HUES6 (cell line): ENCODE measurements at regions not wholly inside any gene's neighbourhood (a gene's known extent, or its start where the extent isn't known, plus 50 kb on each side); places are given as distances from the start of the nearest gene placed in this dataset.

Source experiments
- H3K27ac ChIP-seq: 2 replicates; pipeline ENCODE4 v1.7.0; 2013; ENCODE audit warnings: low read depth, mild to moderate bottlenecking, low read length, inconsistent platforms
- H3K27me3 ChIP-seq: 2 replicates; pipeline ENCODE4 v1.6.1; 2013; ENCODE audit warnings: low read length; ENCODE audit not compliant: control insufficient read depth, insufficient read depth
- H3K36me3 ChIP-seq: 2 replicates; pipeline ENCODE4 v1.6.1; 2013; ENCODE audit warnings: low read length; ENCODE audit not compliant: control insufficient read depth, insufficient read depth
- H3K4me1 ChIP-seq: 2 replicates; pipeline ENCODE4 v1.6.1; 2013; ENCODE audit warnings: low read length; ENCODE audit not compliant: control insufficient read depth, insufficient read depth
- H3K4me3 ChIP-seq: 2 replicates; pipeline ENCODE4 v1.5.1; 2013; ENCODE audit warnings: low read depth, low read length
- H3K9ac ChIP-seq: one replicate; pipeline ENCODE4 v1.6.1; 2013; ENCODE audit warnings: mild to moderate bottlenecking, low read length
- H3K9me3 ChIP-seq: 2 replicates; pipeline ENCODE4 v1.6.1; 2013; ENCODE audit warnings: low read depth, low read length; ENCODE audit not compliant: control insufficient read depth, insufficient read depth

- H3K9ac ChIP-seq, result no peak overlapping the region
- H3K9me3 ChIP-seq, result no peaks in the 10 kb centered on the region; the same call in 1 of the 2 replicates
- peaks cover 8% of the 10 kb centered on the region for H3K4me1 ChIP-seq
- H3K27ac ChIP-seq, result no peak overlapping the region
- H3K4me3 ChIP-seq, result no peak overlapping the region
- H3K36me3 ChIP-seq, result no peaks in the 10 kb centered on the region
- H3K27me3 ChIP-seq, result no peaks in the 10 kb centered on the region
These were observed 1026.6 kb downstream of the BRD1 start for GRCh38 chr22:48800886-48801607.

- Histone ChIP-seq H3K27me3 (no peaks in the 10 kb centered on the region), H3K4me3 (no peak overlapping the region), H3K9me3 (no peaks in the 10 kb centered on the region; the same call in 1 of the 2 replicates), H3K9ac (no peak overlapping the region), H3K4me1 (peaks cover 10% of the 10 kb centered on the region), H3K27ac (no peak overlapping the region), H3K36me3 (no peaks in the 10 kb centered on the region)
These were observed 1027.4 kb downstream of the BRD1 start for GRCh38 chr22:48800036-48800885.

GRCh38 chr22:48799227-48799970, 1028.3 kb downstream of the BRD1 start:
- H3K4me3 ChIP-seq, result no peak overlapping the region
- H3K27ac ChIP-seq, result no peak overlapping the region
- peaks cover 10% of the 10 kb centered on the region for H3K4me1 ChIP-seq
- H3K27me3 ChIP-seq, result no peaks in the 10 kb centered on the region
- no peak overlapping the region for H3K9ac ChIP-seq
- H3K9me3 ChIP-seq, result no peaks in the 10 kb centered on the region; the same call in 1 of the 2 replicates
- H3K36me3 ChIP-seq, result no peaks in the 10 kb centered on the region

GRCh38 chr22:48798281-48799226, 1029.1 kb downstream of the BRD1 start:
- no peak overlapping the region for H3K27ac ChIP-seq
- H3K36me3 ChIP-seq, result no peaks in the 10 kb centered on the region
- H3K9ac ChIP-seq, result no peak overlapping the region
- H3K4me1 ChIP-seq, result peaks cover 10% of the 10 kb centered on the region
- H3K27me3 ChIP-seq, result no peaks in the 10 kb centered on the region
- peaks cover 4% of the 10 kb centered on the region; the same call in 1 of the 2 replicates for H3K9me3 ChIP-seq
- H3K4me3 ChIP-seq, result no peak overlapping the region

- no peak overlapping the region for H3K27ac ChIP-seq
- H3K27me3 ChIP-seq, result no peaks in the 10 kb centered on the region
- H3K36me3 ChIP-seq, result no peaks in the 10 kb centered on the region
- H3K4me1 ChIP-seq, result peaks cover 10% of the 10 kb centered on the region
- no peak overlapping the region for H3K4me3 ChIP-seq
- peaks cover 6% of the 10 kb centered on the region for H3K9me3 ChIP-seq
- no peak overlapping the region for H3K9ac ChIP-seq
These were observed 1029.9 kb downstream of the BRD1 start for GRCh38 chr22:48797731-48798130.

- Histone ChIP-seq H3K36me3 (no peaks in the 10 kb centered on the region), H3K9ac (peak overlapping the region; percentile 50), H3K27me3 (no peaks in the 10 kb centered on the region), H3K27ac (peak overlapping the region; percentile 40; the same call in 1 of the 2 replicates), H3K9me3 (peaks cover 13% of the 10 kb centered on the region), H3K4me1 (peaks cover 10% of the 10 kb centered on the region), H3K4me3 (no peak overlapping the region)
These were observed 1031.2 kb downstream of the BRD1 start for GRCh38 chr22:48796310-48797015.

- peaks cover 10% of the 10 kb centered on the region for H3K4me1 ChIP-seq
- H3K4me3 ChIP-seq, result no peak overlapping the region
- peak overlapping the region; percentile 40; the same call in 1 of the 2 replicates for H3K27ac ChIP-seq
- no peaks in the 10 kb centered on the region for H3K27me3 ChIP-seq
- peaks cover 13% of the 10 kb centered on the region for H3K9me3 ChIP-seq
- no peaks in the 10 kb centered on the region for H3K36me3 ChIP-seq
- no peak overlapping the region for H3K9ac ChIP-seq
These were observed 1032.0 kb downstream of the BRD1 start for GRCh38 chr22:48795664-48796063.

GRCh38 chr22:48794906-48795305, 1032.8 kb downstream of the BRD1 start:
- no peak overlapping the region for H3K9ac ChIP-seq
- peaks cover 13% of the 10 kb centered on the region for H3K9me3 ChIP-seq
- no peaks in the 10 kb centered on the region for H3K27me3 ChIP-seq
- no peak overlapping the region for H3K27ac ChIP-seq
- peaks cover 10% of the 10 kb centered on the region for H3K4me1 ChIP-seq
- H3K36me3 ChIP-seq, result no peaks in the 10 kb centered on the region
- no peak overlapping the region for H3K4me3 ChIP-seq

GRCh38 chr22:48793949-48794348, 1033.7 kb downstream of the BRD1 start:
- Histone ChIP-seq H3K27ac (no peak overlapping the region), H3K27me3 (no peaks in the 10 kb centered on the region), H3K4me3 (no peak overlapping the region), H3K4me1 (peaks cover 10% of the 10 kb centered on the region), H3K9me3 (peaks cover 15% of the 10 kb centered on the region), H3K36me3 (no peaks in the 10 kb centered on the region), H3K9ac (no peak overlapping the region)

GRCh38 chr22:48786679-48786996, 1041.0 kb downstream of the BRD1 start:
- Histone ChIP-seq H3K4me3 (no peak overlapping the region), H3K9ac (no peak overlapping the region), H3K4me1 (peaks cover 2% of the 10 kb centered on the region; the same call in 1 of the 2 replicates), H3K27ac (no peak overlapping the region), H3K27me3 (no peaks in the 10 kb centered on the region), H3K36me3 (no peaks in the 10 kb centered on the region), H3K9me3 (peaks cover 11% of the 10 kb centered on the region; the same call in 1 of the 2 replicates)
